ENCODE measurements at regions not wholly inside any gene's neighbourhood (a gene's known extent, or its start where the extent isn't known, plus 50 kb on each side); places are given as distances from the start of the nearest gene placed in this dataset.

DNA sequence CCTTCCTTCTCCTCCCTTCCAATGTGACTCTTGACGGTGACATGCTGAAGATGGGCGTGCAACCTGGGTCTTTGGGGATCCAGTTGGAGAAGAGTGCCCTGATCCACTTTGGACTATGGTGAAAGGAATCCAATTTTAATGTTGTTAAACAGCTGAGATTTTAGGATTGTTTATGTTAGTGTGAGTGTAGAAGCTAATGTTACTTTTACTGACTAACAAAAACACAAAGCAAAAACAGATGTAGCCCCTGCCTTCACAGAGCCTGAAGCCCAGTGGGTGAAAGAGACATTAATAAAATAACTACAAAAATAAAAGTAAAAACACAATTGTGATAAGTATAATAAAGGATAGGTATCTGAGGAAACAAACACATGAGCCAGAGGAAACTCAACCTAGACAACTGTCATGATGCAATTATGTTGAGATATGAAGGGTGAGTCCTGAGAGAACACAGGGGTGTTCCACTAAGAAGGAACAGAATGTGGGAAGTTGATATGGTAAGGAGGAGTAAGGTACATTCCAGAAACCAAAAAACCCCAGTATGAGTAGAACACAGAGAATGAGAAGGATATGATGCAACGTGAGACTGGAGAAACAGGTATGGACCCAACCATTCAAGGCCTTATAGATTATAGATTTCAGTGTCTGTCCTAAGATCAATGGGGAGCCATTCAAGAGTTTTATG is 115.1 kb upstream of the PMFBP1 start:
- no peak for TF ChIP-seq CTCF (IDR thresholded peaks at IDR 0.05; ENCODE audit: low read depth, low read length)
- TF ChIP-seq MYC (IDR thresholded peaks at IDR 0.05; ENCODE audit: low read depth, low read length) = no peak
